Panc1 (cell line): ENCODE measurements at regions not wholly inside any gene's neighbourhood (a gene's known extent, or its start where the extent isn't known, plus 50 kb on each side); places are given as distances from the start of the nearest gene placed in this dataset.

Experiments
- ATAC-seq: fragments of 200-7000 bp; cut with Tn5 transposase; 2 replicates; pipeline ENCODE4 v1.9.1; 2020; ENCODE audit warnings: mild to moderate bottlenecking, moderate library complexity
- BruUV-seq: library from RNA; stranded (reverse); fragments of 400-500 nt; replicated peaks from 2 replicates; lab custom pipeline; 2021; lab: Mats Ljungman, UMichigan
- CTCF ChIA-PET: fragments of 300-600 bp; sonication (Branson Sonifier 250); formaldehyde crosslinking; loops from one replicate; lab custom pipeline; 2022; ENCODE audit warnings: antibody characterized with exemption; lab: Charles Lee
- POLR2A ChIA-PET: fragments of 300-600 bp; sonication (Branson Sonifier 250); formaldehyde crosslinking; loops from one replicate; lab custom pipeline; 2022; ENCODE audit warnings: antibody characterized with exemption; lab: Charles Lee
- DNase-seq: peaks from one replicate; pipeline ENCODE4 v3.0.0-alpha.2; 2010; ENCODE audit warnings: low read depth, low spot score
- H3K27ac ChIP-seq: 2 replicates; pipeline ENCODE4 v1.5.1; 2011; ENCODE audit warnings: mild to moderate bottlenecking, low read length, inconsistent platforms
- H3K27me3 ChIP-seq: fragments of 200-500 bp; sonication (Bioruptor generic); 2 replicates; pipeline ENCODE4 v1.6.0; 2014; ENCODE audit warnings: low read length, inconsistent platforms; ENCODE audit not compliant: control insufficient read depth, insufficient read depth
- H3K36me3 ChIP-seq: fragments of 200-500 bp; sonication (Bioruptor generic); 2 replicates; pipeline ENCODE4 v1.5.1; 2014; ENCODE audit warnings: inconsistent platforms, mild to moderate bottlenecking, low read length, moderate library complexity; ENCODE audit not compliant: control insufficient read depth, insufficient read depth
- H3K4me1 ChIP-seq: 2 replicates; pipeline ENCODE4 v1.5.1; 2011; ENCODE audit warnings: inconsistent platforms, mild to moderate bottlenecking, low read length, moderate library complexity; ENCODE audit not compliant: control insufficient read depth, insufficient read depth
- H3K4me3 ChIP-seq, 2 experiments: 2 replicates each; pipeline ENCODE4 v1.5.1; 2011 to 2012; ENCODE audit warnings: low read depth in 2 of 2, low read length in 2 of 2, mild to moderate bottlenecking in 2 of 2, inconsistent platforms in 1 of 2, moderate library complexity in 1 of 2
- H3K9me3 ChIP-seq: fragments of 200-500 bp; sonication (Bioruptor generic); 2 replicates; pipeline ENCODE4 v1.5.1; 2014; ENCODE audit warnings: low read depth, mild to moderate bottlenecking, inconsistent platforms, low read length, moderate library complexity; ENCODE audit not compliant: control insufficient read depth, insufficient read depth
- CTCF ChIP-seq: fragments of 450-650 bp; IDR thresholded peaks from 2 replicates; pipeline ENCODE4 v1.5.1; 2017; ENCODE audit warnings: mild to moderate bottlenecking
- POLR2AphosphoS5 ChIP-seq: IDR thresholded peaks from 2 replicates; pipeline ENCODE4 v1.6.1; 2012; ENCODE audit warnings: mild to moderate bottlenecking, low read depth, low read length, moderate library complexity
- REST ChIP-seq, 2 experiments: IDR thresholded peaks; 2 replicates each; pipeline ENCODE4 v1.6.1; 2011 to 2012; ENCODE audit warnings: low read depth in 2 of 2, control low read depth in 1 of 2, low read length in 1 of 2, mild to moderate bottlenecking in 1 of 2, moderate library complexity in 1 of 2; ENCODE audit not compliant: insufficient read depth in 1 of 2
- SIN3A ChIP-seq: IDR thresholded peaks from 2 replicates; pipeline ENCODE4 v1.6.1; 2012; ENCODE audit warnings: low read depth, mild to moderate bottlenecking, low read length, moderate library complexity, borderline replicate concordance; ENCODE audit not compliant: insufficient read depth
- TCF7L2 ChIP-seq: IDR thresholded peaks from 2 replicates; pipeline ENCODE4 v1.6.1; 2011; ENCODE audit warnings: mild to moderate bottlenecking, low read depth, low read length, inconsistent platforms
- in situ Hi-C: cut with HindIII; loops from 2 replicates; pipeline ENCODE4 v1.10.0; 2016; ENCODE audit warnings: low sequenced_read_pairs, low pct_unique_long_range_greater_than_20kb
- intact Hi-C: fragments of 100-400 bp; cut with micrococcal nuclease; formaldehyde crosslinking; loops from one replicate; pipeline ENCODE4 v1.10.0; 2022; ENCODE audit not compliant: unreplicated experiment

GRCh38 chr4:166662266-166662843, 571.9 kb downstream of the SPOCK3 start:
- BruUV-seq: no TSS peak
- H3K4me3 ChIP-seq: no peak overlapping the region
- ChIA-PET CTCF (no interaction called here), POLR2A (no interaction called here)
- in situ Hi-C loops (no loop called here), intact Hi-C loops (no loop called here)
- no peaks in the 10 kb centered on the region for H3K9me3 ChIP-seq
- no peaks in the 10 kb centered on the region for H3K27me3 ChIP-seq
- H3K36me3 ChIP-seq: no peaks in the 10 kb centered on the region
- no peaks in the 10 kb centered on the region for H3K4me1 ChIP-seq
- ATAC-seq (no peak), DNase-seq (no peak)
- H3K27ac ChIP-seq: no peak overlapping the region
- TF ChIP-seq POLR2AphosphoS5 (no peak), SIN3A (no peak), TCF7L2 (no peak), CTCF (no peak), REST (IDR thresholded peaks at IDR 0.05; ENCODE audit: insufficient read depth in 1 of 2, low read depth in 2 of 2, low read length in 1 of 2) (no peak)

- Histone ChIP-seq H3K4me3 (no peak overlapping the region), H3K27me3 (no peaks in the 10 kb centered on the region), H3K4me1 (no peaks in the 10 kb centered on the region), H3K9me3 (no peaks in the 10 kb centered on the region), H3K36me3 (no peaks in the 10 kb centered on the region), H3K27ac (no peak overlapping the region)
- CTCF ChIA-PET: no interaction called here
- BruUV-seq: no TSS peak
- ATAC-seq: no peak
- POLR2A ChIA-PET: no interaction called here
- no peak for DNase-seq
- intact Hi-C loops (no loop called here), in situ Hi-C loops (no loop called here)
- TF ChIP-seq POLR2AphosphoS5 (no peak), CTCF (no peak), TCF7L2 (no peak), REST (IDR thresholded peaks at IDR 0.05; ENCODE audit: insufficient read depth in 1 of 2, low read depth in 2 of 2, low read length in 1 of 2) (no peak), SIN3A (no peak)
Observed at GRCh38 chr4:166670341-166670740, 564.0 kb downstream of the SPOCK3 start.
